CD4-positive, alpha-beta T cell treated with Interferon gamma for 1 hour (primary cell): ENCODE measurements at regions not wholly inside any gene's neighbourhood (a gene's known extent, or its start where the extent isn't known, plus 50 kb on each side); places are given as distances from the start of the nearest gene placed in this dataset.
"Not testable (repeated sequence)": the region's sequence is repeated elsewhere in the genome, so short reads cannot be mapped to it uniquely, and the experiment has no call there.

ENCODE experiments used
- DNase-seq: peaks from one replicate; pipeline ENCODE4 v3.0.0-alpha.2; 2020

DNA sequence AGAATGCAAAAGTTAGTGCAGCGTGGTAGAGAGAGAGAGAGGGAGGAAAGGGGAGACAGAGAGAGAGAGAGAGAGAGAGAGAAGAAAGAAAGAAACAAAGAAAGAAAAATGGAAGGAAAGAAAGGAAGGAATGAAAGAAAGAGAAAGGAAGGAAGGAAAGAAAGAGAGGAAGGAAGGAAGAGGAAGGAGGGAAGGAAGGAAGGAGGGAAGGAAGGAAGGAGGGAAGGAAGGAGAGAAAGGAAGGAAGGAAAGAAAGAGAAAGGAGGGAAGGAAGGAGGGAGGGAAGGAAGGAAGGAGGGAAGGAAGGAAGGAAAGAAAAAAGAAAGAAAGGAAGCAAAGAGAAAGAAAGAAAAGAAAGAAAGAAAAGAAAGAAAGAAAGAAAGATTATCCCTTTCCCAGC lies 209.8 kb upstream of the MYO3A start:
- no peak for DNase-seq

DNA sequence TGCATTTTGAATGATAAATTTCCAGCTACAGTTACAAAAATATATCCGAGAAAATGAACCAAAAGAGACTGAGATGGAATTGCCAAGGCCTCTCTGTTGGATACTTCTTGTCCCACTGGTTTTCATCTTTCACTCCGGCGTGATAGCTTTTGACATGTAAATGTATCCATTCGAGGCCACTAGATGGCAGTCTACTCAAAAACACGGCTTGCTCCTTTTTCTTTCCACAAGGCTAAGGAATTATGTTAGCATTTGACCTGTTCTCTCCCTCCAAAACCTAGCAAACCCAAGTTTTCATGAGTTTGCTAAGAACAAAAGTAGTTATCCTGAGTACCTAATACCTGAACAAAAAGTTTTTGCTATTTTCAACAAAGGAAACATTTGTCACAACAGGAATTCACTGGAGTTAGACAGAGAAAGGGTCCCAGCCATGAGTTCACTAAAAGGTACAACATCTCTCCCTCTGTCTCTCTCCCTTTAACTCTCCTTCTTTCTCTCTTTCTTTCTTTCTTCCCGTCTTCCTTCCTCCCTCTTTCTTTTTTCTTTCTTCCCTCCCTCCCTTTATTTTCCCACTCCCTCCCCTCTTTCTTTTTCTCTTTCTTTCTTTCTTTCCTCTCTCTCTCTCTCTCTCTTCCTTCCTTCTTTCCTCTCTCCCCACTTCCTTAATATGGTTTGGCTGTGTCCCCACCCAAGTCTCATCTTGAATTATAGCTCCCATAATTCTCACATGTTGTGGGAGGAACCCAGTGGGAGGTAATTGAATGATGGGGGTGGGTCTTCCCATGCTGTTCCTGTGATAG lies 207.9 kb upstream of the MYO3A start:
- no peak for DNase-seq

DNA sequence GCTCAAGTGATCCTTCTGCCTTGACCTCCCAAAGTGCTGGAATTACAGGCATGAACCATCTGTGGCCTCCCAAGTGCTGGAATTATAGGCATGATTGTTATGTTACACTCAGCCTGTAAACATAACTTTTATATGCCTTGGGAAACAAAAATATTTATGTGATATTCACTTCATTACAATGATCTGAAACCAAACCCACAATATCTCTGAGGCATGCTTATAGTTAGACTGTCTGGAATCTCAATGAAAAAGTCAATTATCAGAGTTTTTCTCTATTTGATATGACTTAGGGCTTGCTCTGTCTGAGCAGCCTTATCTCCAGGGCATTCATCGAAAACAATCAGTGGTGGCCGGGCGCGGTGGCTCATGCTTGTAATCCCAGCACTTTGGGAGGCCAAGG lies 195.3 kb upstream of the MYO3A start:
- DNase-seq = no peak

DNA sequence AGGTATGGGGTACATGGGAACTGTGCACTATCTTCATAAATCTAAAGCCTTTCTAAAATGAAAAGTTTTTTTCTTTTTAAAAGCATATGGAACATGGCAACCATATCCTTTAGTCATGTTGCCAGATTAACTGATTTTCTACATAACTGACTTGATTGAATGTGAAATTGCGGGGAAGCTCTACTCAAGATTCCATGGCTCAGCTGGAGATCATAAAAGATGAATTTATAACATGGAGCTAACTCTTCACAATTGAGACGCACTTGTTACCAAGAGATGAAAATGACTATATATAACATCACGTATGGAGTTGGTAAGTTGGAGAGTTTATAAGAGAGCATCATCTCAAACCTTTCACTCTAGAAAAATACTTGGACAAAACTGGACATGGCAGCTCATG lies 190.2 kb upstream of the MYO3A start:
- DNase-seq = no peak

GRCh38 chr10:25744574-25744973 lies 189.5 kb upstream of the MYO3A start:
- no peak for DNase-seq

DNA sequence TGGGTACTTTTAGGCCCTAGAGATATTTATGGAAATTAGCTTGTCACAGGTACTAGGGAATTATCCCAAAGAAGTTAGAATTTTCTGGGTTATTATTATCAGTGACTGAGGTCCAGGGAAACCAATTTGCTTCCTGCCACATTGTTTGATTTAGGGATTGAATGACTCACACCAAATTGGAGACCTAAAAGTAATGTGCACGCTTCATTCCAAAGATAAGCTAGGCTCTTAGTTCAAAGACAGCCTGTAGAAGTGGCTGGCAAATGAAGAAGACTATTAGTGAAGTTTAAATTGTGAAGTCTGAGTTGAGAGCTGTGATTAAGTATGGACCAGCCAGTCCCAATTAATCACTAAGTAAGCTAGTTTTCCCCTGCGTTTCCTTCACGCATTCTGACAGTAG lies 188.1 kb upstream of the MYO3A start:
- no peak for DNase-seq

- DNase-seq = no peak
Observed at GRCh38 chr10:25747084-25747483, 186.9 kb upstream of the MYO3A start.

- DNase-seq = no peak
Observed at GRCh38 chr10:25748509-25748908, 185.5 kb upstream of the MYO3A start.

DNA sequence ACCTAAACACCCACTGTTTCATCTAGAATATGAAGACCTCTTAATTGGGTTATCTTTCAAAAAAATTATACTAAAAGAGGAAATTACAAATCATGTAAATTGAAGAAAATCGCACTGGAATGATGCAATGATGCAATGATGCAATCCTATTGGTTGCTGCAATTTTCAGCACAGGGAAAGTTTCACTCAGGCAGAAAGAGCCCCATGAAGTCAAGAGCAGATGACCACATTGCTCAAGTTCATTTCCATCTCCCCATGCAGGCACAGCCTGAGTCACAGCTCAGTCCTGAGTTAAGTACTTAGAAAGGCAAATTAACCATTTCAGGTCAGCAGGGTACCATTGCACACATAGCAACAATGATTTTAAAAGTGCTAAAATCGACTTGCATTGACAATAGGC lies 180.3 kb upstream of the MYO3A start:
- peak; percentile 45 for DNase-seq

GRCh38 chr10:25755874-25756273 lies 178.2 kb upstream of the MYO3A start:
- not testable (repeated sequence) for DNase-seq

GRCh38 chr10:25756784-25757183 lies 177.2 kb upstream of the MYO3A start:
- DNase-seq = no peak

DNA sequence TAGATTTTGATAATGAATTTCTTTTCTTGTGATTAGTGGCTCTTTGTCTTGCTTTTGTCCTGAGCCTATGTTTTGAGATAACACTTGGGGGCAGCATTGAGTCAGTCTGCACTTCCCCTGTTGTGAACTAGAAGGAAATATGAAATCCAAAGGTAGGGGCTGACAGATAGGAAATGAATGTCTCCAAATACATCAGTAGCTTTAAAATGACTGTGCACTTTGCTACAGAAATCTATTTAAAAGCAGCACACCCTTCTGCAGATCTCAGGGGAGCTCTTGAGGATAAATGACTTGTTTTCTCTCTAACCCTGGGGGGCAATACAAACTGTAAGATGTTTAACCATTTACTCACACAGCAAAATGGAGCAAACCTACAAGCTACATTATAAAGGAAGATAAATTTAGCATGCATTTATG lies 176.0 kb upstream of the MYO3A start:
- no peak for DNase-seq

DNA sequence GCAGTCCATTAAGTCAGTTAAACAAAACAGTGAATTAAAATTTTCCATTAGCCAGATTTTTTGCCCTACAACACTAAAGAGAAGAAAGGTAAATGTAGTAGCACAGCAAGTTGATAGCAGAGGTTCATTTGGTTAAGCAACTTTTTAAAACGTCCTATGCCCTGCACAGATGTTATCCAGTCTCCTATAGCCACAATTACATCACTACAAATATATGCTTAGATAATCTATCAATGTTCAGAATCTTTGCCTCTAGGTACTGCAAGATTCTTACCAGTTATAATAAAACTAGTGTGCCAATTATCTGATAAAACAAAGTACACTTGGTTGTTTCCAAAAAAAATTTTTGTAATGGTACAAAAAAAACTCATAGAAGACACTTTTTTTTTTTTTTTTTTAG lies 175.5 kb upstream of the MYO3A start:
- DNase-seq = no peak

GRCh38 chr10:25761937-25762336 lies 172.1 kb upstream of the MYO3A start:
- DNase-seq = no peak

DNA sequence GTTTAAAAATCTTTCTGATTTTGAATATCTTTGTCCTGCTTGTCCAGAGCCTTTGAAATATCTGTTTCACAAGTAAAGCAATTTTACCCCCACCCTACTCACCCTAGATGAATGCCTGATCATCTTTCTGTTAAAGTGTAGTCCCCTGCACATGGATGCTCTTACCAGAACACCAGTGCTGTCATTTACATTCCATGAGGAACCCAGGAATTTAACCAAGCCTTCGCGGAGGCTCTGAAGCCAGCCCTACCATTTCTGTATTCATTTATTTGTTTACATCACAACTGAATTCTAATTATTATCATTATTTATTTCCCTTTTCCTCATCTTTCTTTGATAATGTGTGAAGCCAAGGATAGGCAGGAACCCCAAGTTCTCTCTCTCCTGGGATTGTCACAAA lies 167.8 kb upstream of the MYO3A start:
- no peak for DNase-seq

DNA sequence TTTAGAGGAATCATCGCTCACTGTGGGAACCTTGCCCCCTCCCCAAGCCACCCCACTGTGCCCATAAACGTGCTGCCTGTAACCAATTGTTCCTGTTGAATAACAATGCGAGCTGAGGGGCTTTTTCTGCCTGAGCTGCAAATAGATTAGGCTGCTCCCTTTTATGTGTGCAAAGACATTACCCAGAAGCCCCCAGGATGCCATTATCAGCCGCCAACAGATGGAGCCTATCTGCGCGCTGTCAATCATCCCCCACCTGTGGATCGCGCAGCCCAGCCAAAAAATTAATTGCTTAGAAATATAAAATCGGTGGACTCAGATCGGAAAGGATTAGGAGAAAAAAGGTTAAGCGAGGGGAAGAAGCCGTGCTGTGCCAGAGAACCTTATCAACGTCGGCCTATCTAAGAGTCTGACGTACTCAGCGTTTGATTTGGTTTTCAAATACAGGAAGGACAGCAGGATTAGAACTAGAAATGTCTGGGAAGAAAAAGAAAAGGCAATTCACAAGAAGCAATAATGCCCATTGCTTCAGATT lies 167.3 kb upstream of the MYO3A start:
- DNase-seq = no peak

DNA sequence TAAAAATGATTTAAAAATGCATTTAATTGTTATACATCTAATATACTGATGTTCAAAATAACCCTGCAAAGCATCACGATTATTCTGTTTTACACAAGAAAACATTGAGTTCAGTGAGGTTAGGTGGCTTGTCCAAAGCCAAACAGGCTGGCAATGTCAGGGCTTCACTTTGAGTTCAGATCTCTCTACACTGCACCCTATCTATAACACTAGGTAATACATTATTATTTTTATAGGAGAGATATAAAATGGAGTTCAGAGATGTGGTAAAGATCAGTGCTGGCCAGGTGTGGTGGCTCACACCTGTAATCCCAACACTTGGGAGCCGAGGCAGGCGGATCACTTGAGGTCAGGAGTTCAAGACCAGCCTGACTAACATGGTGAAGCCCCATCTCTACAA lies 165.9 kb upstream of the MYO3A start:
- no peak for DNase-seq

GRCh38 chr10:25778646-25779045 lies 155.4 kb upstream of the MYO3A start:
- DNase-seq = no peak

GRCh38 chr10:25786161-25786560 lies 147.9 kb upstream of the MYO3A start:
- DNase-seq = no peak

GRCh38 chr10:25786899-25787298 lies 147.1 kb upstream of the MYO3A start:
- DNase-seq = no peak

GRCh38 chr10:25797888-25798429 lies 136.1 kb upstream of the MYO3A start:
- no peak for DNase-seq

GRCh38 chr10:25804505-25804904 lies 129.5 kb upstream of the MYO3A start:
- DNase-seq = no peak

DNA sequence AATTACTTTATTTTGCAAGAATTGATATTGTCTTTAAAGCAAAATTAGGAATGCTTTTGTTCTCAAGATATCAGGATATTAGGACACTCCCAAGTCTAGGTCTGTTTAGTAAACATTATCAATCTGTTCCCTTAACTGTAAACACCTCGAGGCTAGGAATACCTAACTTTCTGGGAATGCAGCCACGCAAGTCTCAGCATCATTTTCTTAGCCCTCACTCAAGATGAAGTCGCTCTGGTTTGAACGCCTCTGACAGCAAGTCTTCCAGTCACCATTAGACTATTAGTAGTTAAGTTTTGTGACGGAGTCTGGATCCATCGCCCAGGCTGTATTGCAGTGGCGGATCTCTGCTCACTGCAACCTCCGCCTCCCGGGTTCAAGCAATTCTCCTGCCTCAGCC lies 128.0 kb upstream of the MYO3A start:
- no peak for DNase-seq

- DNase-seq = no peak
Observed at GRCh38 chr10:25808372-25808771, 125.7 kb upstream of the MYO3A start.
